IPS-18c (cell line): ENCODE measurements at regions not wholly inside any gene's neighbourhood (a gene's known extent, or its start where the extent isn't known, plus 50 kb on each side); places are given as distances from the start of the nearest gene placed in this dataset.
"Not testable (repeated sequence)": the region's sequence is repeated elsewhere in the genome, so short reads cannot be mapped to it uniquely, and the experiment has no call there.

Experiments used
- H3K4me3 ChIP-seq: 2 replicates; pipeline ENCODE4 v1.7.0; 2013; ENCODE audit warnings: low read depth, mild to moderate bottlenecking, low read length, moderate library complexity; ENCODE audit not compliant: insufficient read depth
- H3K9me3 ChIP-seq: one replicate; pipeline ENCODE4 v1.6.1; 2013; ENCODE audit warnings: mild to moderate bottlenecking, low read length, moderate library complexity; ENCODE audit not compliant: control insufficient read depth, insufficient read depth

DNA sequence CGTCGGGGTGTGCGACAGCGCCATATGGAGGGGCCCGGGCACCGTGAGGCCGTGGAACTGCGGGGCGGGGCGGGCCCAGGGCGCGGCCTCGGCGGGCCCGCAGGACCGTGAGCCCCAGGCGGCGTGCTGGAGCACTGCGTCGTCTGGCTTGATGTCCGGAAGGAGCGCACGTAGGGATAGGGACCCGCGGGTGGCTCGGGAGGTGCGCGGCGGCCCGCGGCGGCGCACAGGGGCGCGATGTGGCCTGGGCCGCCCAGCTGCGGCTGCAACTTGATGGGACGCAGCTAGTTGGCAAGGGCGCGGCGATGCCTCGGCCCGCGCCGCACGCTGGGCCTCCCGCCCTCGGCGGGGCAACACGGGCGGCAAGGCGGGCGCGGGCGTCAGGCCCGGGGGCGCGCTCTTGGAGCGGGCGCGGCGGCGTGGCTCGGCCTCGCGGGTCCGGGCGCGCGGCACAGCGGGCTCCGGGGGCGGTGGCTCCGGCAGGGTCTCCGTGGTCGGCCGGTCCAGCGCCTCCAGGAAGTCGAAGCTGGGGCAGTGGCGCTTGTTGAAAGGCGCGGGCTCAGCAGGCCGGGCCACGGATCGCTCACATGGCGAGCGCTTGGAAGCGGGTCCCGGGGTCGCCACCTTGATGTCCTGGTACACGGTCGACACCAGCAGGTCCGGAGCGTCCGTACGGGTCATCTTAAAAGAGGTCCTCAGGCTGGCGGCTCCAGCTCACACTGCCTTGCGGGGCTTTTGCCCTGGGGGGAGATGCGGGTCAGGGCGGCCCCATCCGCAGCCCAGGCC, 302.0 kb downstream of the CCDC74A start:
- not testable (repeated sequence) for H3K4me3 ChIP-seq, H3K9me3 ChIP-seq

DNA sequence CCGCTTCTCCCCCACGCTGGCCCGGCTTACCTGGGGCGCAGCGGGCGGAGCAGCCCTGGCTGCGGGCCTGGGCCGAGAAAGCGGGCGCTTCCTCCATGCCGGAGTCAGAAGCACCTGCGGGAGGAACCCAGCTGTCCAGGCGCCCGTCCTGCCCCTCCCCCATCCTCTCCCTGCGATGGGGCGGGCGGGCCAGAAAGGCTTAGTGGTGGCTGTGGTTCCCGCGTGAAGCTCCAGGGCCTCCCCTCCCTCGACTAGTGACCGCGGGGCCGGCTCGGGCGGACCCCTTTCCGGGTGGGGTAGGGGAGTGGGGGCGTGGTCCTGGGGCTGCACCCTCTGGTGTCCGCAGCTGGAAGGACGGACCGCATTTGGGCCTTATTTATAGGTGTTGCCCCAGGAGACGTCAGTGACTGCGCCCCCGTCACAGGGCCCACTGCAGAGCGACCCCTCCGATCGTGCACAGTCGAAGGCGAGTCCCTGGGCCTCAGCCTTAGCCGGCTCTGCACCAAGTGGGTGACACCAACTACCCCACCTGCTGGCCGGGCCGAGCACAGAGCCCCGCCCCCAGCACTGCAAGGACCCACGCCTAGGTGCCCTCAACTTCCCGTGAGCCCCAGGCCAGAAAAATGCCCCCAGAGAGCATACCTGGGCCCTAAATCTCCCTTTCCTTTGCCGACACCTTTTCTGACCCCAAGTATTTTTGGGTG, 302.7 kb downstream of the CCDC74A start:
- H3K9me3 ChIP-seq, H3K4me3 ChIP-seq: not testable (repeated sequence)

DNA sequence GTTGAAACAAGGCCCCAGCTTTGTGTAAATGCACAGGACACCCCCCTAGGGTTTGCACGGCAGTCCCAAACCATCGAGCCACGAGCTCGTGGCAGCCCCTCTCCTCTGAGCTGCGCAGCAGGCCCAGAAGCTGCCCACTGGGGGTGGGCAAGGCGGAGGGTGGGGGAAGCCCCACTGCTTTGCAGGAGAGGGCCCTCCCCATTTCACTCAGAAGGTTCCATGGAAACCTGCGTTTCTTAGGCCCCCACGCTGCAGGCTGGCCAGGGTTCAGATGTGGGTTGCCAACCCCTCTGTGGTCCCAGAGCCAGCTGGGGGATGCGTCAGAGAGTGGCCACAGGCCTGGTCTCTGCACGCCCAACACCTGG, 303.2 kb downstream of the CCDC74A start:
- H3K4me3 ChIP-seq, H3K9me3 ChIP-seq: not testable (repeated sequence)

DNA sequence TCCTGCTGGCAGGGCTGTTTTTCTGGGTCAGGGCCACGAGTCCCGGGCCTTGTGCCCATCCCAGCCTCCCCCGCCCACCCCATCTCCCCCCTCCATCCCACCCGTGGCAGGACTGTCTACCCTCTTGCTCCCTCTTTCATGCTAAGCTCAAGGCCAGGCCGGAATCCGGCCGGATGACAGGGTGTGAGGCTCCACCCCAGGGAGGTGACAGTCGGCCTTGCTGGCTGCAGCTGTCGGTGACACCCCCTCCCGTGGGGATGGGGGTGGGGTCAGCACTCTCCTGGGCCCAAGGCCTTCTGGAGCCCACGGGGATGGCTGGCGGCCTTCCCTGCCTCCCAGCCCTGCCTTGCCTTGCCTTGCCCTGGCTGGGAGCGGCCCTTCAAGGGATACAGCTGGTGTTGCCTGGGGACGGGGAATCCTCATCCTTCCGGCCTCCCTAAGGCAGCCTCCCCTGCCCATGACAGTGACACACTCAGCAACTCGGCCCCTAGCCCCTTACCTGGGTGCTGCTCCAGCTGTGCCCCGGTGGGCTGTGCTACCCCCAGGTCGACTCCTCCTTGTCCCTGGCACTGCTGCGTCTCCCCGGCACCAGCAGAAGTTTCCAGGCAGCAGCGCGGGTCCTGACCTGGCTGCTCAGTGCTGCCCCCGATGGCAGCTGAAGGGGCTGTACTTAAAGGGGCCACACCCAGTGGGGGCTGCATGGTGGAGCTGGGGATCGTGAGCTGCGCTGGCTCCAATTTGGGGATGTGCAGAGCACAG, 303.9 kb downstream of the CCDC74A start:
- not testable (repeated sequence) for H3K4me3 ChIP-seq

DNA sequence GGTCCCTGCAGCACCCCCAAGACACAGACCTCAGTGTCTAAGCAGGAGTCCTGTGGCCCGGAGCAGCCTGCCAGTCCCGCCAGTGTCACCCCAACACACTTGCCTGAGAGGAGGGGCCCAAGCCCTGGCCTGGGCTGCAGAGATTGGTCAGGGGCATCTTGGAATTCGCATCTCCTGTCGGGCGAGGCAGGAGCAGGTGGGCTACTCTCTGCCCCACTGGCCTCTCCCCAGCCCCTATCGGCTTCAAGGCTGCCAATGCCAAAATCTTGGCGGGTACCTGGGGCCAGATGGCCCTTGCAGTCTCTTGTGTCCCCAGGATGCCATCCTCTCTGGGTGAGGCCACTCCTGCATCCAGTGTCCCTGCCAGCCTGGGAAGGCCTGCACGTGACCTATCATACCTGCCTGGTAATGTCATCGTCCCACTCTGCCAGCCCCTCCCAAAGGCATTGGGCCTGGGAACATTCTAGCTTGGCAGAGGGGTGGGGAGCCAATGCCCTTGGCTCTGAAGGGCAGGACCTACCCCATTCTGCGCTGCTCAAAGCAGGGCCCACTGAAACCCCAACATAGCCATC, 304.6 kb downstream of the CCDC74A start:
- not testable (repeated sequence) for H3K9me3 ChIP-seq, H3K4me3 ChIP-seq

More for the DNA sequence above, 303.9 kb downstream of the CCDC74A start:
- not testable (repeated sequence) for H3K9me3 ChIP-seq

DNA sequence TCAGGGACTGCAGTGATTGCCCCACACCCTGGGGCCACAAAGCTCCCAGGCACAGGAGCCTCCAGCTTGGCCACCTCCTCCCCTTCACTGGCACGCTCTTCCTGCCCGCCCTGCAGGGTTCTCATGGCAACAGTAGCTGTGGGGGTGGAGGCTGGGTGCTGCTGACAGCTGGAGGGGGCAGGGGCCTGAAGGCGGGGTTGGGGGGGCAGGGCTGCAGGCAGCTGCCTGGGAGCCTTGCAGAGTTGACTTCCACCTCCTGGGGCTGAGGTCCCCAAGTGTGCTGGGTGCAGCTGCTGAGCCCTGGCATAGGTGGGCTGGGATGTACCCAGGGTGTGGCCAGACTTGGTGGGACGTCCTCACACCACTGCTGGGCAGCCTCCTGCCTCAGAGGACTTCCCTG, 305.2 kb downstream of the CCDC74A start:
- H3K4me3 ChIP-seq = not testable (repeated sequence)

DNA sequence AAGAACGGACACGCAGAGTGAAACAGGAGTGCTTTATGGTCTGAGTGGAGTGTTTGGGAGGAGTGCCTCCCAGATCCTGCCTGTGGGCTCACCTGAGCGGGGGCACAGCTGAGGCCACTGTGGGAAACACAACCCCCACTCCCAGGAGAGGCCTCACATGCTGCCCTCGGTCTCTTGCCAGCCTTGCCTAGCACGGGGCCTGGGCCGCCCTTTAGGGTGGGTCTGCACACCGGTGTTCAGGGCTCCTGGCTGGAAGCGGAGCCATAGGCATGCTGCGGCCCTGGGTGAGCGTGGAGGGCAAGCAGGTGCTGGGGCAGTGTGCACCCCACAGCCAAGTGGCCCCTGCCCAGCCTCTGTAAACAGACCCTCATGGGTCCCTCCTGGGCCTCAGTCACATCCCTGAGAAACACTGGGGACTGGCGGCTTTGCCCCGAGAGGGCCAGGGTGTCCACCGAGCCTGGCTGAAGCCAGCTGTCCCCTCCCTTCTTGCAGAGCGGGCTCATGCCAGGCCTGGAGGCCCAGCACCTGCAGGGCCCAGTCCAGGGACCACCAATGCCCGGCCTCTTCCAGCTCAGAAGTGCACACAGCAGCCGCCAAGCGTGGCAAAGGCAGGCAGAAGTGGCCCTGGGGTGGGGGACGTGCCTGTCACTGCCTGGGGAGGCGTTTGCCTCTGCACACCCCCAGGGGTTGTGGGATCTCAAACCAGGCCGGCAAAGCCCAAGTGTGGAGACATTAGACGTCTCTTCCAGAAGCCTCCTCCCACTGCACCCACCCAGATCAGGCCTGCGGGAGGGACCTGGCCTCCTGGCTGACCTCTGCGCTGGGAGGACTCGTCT, 305.9 kb downstream of the CCDC74A start:
- not testable (repeated sequence) for H3K9me3 ChIP-seq, H3K4me3 ChIP-seq

More for the DNA sequence above, 305.2 kb downstream of the CCDC74A start:
- H3K9me3 ChIP-seq = not testable (repeated sequence)

DNA sequence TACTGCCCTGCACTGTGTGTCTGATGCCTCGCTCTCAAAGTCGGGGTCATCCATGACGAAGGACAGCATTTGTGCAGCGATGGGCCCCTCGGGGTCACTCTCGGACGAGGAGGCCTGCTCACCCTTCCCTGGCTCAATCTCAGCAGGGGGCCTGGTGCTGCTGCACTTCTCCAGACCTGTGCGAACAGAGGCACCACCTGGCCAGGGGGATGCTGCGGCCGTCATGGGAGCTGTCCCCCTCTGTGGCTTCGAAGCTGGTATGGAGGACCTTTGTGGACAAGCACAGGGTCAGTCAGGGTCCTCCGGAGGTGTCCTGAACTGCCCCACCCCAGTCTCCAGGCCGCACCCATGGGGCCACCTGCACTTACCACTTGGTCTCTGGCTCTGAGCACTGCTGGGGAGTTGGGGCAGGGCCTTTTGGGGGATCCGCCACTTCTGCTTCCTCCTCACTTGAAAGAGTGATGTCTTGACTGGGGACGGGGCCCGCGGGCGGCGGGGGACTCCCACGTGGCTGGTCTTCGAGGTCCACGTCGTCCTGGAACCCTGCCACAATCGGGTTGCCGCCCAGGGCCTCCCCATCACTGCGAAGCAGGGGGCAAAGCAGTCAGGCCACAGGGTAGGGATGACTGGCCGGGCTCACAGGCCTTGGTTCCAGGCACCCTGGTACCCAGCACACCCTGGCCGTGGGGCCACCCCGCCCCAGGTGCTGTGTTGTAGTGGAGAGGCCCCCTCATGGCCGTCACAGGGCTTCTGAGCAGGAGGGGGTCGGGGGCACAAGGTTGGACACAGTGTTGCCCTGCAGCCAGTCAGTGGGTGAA, 306.7 kb downstream of the CCDC74A start:
- not testable (repeated sequence) for H3K9me3 ChIP-seq

DNA sequence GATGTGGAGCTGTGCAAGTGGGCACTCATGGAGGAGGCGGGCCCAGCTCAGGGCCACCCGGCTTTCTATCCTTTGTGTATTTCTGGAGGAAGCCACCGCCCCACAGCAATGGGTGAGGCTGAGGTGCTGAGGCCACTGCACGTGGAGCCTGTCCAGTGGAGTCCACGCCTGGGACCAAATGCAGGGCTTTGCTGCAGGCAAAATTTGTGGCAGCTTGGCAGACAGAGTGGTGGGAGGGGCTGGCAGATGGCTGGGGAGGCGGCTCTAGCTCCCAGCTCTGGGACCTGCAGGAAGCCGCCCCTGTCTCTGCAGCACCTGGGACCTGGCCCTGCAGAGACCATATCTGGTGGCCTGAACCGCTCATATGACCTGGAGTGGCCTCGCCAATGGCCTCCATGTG, 307.3 kb downstream of the CCDC74A start:
- H3K9me3 ChIP-seq, H3K4me3 ChIP-seq: not testable (repeated sequence)

More for the DNA sequence above, 306.7 kb downstream of the CCDC74A start:
- not testable (repeated sequence) for H3K4me3 ChIP-seq

DNA sequence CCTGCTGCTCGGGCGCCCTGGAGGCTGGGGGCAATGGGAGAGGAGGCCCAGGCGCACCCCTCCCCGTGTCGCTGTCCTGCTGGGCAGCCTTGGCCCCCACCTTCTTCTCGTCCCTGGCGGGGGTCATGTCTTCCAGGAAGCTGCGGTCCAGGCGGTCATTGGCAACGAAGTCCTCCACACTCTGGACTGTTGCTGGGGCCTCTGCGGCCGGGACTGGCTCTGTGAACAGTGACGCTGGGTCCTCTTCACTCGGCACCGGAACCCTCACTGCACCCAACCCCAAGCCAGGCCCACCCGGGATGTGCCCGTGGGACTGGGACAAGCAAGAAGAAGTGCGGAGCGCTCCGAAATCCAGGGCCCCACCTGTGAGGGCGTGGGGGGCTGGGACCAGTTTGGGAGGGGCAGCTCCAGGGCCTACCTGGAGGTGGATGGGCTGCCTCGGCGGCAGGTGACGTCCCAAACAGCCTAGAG, 308.0 kb downstream of the CCDC74A start:
- Histone ChIP-seq H3K4me3 (no peak overlapping the region), H3K9me3 (no peaks in the 10 kb centered on the region)

DNA sequence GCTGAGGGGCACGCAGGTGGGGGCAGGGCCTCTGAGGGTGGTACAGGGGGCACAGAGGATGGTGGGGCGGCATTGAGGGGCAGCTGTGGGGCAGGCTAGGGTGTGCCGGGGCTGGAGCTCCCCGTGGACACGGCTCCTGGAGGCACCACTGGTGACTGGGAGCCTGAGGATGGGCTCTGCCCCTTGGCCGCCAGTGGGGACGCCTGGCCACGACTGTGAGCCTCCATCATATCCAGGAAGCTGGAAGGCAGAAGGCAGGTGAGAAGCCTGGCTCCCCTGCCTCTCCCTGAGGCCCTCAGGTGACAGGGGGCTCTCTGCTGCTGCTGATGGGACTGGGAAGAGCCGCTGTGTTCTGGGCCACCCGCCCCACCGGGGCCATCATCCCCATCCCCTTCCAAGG, 308.4 kb downstream of the CCDC74A start:
- H3K4me3 ChIP-seq, H3K9me3 ChIP-seq: not testable (repeated sequence)

DNA sequence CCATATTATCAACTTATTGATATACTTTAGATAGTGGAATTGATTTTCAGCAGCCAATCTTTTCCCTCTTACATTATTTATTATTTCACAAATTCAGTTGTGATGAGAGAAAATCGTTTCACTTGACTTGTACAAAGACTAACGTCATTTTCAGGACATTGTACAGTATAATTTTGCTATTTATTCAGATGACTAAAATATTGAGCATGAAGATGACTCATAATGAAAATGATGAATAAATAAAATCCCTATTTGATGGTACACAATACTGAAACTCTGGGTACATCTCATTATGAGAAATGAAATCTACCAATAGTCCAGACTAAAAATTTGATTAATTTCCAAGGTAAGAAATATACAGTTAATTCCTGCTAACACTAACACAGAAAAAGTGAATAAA, 316.4 kb downstream of the CCDC74A start:
- not testable (repeated sequence) for H3K9me3 ChIP-seq, H3K4me3 ChIP-seq

DNA sequence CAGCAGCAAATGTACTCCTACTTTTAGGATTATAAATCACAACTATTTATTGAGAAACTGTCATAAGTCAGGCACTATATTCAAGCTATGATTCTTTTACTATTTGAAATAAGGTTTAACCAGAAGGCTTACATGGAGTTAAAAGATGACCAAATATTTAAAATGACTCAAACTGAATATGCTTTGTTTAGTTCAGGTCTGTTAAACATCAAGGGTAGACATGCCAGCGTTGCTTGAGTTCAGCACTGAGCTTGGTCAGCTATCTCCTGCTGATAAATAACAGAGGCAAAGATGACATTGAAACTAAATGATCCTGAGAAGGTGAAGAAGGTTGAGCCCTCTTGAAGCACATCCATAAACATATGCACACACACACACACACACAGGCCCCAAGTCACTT, 305.6 kb downstream of the ANKRD30BL start:
- H3K9me3 ChIP-seq, H3K4me3 ChIP-seq: not testable (repeated sequence)

DNA sequence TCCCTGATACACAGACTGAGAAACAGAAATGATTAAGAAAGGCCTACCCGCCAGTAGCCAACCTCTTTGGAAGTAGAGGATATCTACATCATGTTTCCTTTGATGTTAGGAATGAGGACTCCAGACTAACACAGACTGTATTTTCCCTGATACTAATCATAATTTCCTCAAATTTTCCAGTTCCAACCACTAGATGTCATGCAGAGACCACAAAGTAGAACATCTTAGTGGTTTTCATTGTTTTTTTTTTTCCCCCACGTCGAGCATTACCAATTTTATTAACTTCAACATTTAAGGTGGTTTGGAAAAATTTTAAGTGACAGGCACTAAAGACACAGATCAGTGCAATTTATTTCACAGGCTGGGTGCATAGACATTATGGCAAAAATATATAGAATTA, 303.6 kb downstream of the ANKRD30BL start:
- H3K4me3 ChIP-seq, H3K9me3 ChIP-seq: not testable (repeated sequence)
